SK-N-SH treated with all-trans-retinoic acid at 6 μM for 48 hours (cell line): ENCODE measurements at regions not wholly inside any gene's neighbourhood (a gene's known extent, or its start where the extent isn't known, plus 50 kb on each side); places are given as distances from the start of the nearest gene placed in this dataset.

ENCODE experiments used
- ARNTL ChIP-seq: fragments of 450-650 bp; formaldehyde crosslinking; IDR thresholded peaks from 2 replicates; pipeline ENCODE4 v1.5.0; 2020; ENCODE audit warnings: low read depth, mild to moderate bottlenecking, moderate library complexity, borderline replicate concordance
- ESRRG ChIP-seq: fragments of 250-450 bp; sonication (Bioruptor Pico); IDR thresholded peaks from 2 replicates; pipeline ENCODE4 v1.6.1; 2021; ENCODE audit warnings: mild to moderate bottlenecking
- ISL1 ChIP-seq: fragments of 250-450 bp; sonication (Bioruptor Pico); IDR thresholded peaks from 2 replicates; pipeline ENCODE4 v2.1.2; 2022; ENCODE audit warnings: mild to moderate bottlenecking, moderate library complexity
- OSR1 ChIP-seq: fragments of 250-450 bp; sonication (Bioruptor Pico); IDR thresholded peaks from 2 replicates; pipeline ENCODE4 v1.8.0; 2022; ENCODE audit warnings: moderate library complexity, mild to moderate bottlenecking, inconsistent platforms
- PPARA ChIP-seq: fragments of 250-450 bp; sonication (Bioruptor Pico); IDR thresholded peaks from 2 replicates; pipeline ENCODE4 v1.5.0; 2020; ENCODE audit warnings: mild to moderate bottlenecking, borderline replicate concordance
- RARB ChIP-seq: fragments of 250-450 bp; sonication (Bioruptor Pico); IDR thresholded peaks from 2 replicates; pipeline ENCODE4 v1.8.0; 2021; ENCODE audit warnings: mild to moderate bottlenecking, moderate library complexity
- ZFP3 ChIP-seq: fragments of 250-450 bp; sonication (Bioruptor Pico); IDR thresholded peaks from 2 replicates; pipeline ENCODE4 v1.5.0; 2020; ENCODE audit warnings: mild to moderate bottlenecking, moderate library complexity
- ZFP30 ChIP-seq: fragments of 450-650 bp; formaldehyde crosslinking; IDR thresholded peaks from 2 replicates; pipeline ENCODE4 v1.5.0; 2022; ENCODE audit warnings: mild to moderate bottlenecking, moderate library complexity
- ZNF565 ChIP-seq: fragments of 450-650 bp; formaldehyde crosslinking; conservative IDR thresholded peaks from 2 replicates; pipeline ENCODE4 v1.5.0; 2020; ENCODE audit warnings: low read depth, mild to moderate bottlenecking, moderate library complexity
- TF ChIP-seq, protein P1 (sequence below): fragments of 250-450 bp; sonication (Bioruptor Pico); IDR thresholded peaks from 2 replicates; pipeline ENCODE4 v1.8.0; 2020; ENCODE audit warnings: mild to moderate bottlenecking, moderate library complexity, borderline replicate concordance

DNA sequence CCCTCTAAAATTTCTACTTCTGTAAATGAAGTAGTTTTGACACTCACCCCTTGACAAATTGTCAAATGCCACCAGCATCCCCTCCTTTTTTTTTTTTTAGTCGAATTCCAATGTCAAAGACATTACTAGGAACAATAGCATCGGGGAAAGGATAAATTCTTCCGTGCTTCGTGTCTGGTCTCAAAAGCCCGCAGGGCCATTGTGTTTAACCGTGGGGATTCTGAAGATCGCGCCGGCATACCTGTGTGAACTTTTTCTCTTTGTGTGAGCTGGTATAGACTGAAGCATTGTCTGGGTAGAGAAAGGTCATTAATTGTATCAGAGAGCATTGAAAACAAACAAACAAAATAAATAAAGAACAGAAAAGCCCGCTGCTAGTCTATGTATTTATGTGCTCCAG lies 313.9 kb downstream of the ASMT start:
- TF ChIP-seq ISL1 (CRISPR knock-in tag) = no peak
- no peak for TF ChIP-seq ESRRG
- no peak for TF ChIP-seq ZFP30 (CRISPR knock-in tag)
- no peak for TF ChIP-seq ARNTL (CRISPR knock-in tag)
- no peak for TF ChIP-seq PPARA (CRISPR knock-in tag)
- no peak for TF ChIP-seq RARB (CRISPR knock-in tag)
- no peak for TF ChIP-seq ZFP3 (CRISPR knock-in tag)
- TF ChIP-seq, protein P1, sequence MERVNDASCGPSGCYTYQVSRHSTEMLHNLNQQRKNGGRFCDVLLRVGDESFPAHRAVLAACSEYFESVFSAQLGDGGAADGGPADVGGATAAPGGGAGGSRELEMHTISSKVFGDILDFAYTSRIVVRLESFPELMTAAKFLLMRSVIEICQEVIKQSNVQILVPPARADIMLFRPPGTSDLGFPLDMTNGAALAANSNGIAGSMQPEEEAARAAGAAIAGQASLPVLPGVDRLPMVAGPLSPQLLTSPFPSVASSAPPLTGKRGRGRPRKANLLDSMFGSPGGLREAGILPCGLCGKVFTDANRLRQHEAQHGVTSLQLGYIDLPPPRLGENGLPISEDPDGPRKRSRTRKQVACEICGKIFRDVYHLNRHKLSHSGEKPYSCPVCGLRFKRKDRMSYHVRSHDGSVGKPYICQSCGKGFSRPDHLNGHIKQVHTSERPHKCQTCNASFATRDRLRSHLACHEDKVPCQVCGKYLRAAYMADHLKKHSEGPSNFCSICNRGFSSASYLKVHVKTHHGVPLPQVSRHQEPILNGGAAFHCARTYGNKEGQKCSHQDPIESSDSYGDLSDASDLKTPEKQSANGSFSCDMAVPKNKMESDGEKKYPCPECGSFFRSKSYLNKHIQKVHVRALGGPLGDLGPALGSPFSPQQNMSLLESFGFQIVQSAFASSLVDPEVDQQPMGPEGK = no peak
- TF ChIP-seq ZNF565 (CRISPR knock-in tag) = no peak
- no peak for TF ChIP-seq OSR1
